Activated CD4-positive, alpha-beta T cell treated with anti-CD3 and anti-CD28 coated beads, Interleukin-2, Interleukin-4, amounts not matched to agents 100 ng/mL and 50 ng/mL, durations not matched to agents 16 hours and 8 hours (primary cell): ENCODE measurements at regions not wholly inside any gene's neighbourhood (a gene's known extent, or its start where the extent isn't known, plus 50 kb on each side); places are given as distances from the start of the nearest gene placed in this dataset.

Experiments
- DNase-seq: peaks from one replicate; pipeline ENCODE4 v3.0.0-alpha.2; 2020; ENCODE audit warnings: low spot score

DNA sequence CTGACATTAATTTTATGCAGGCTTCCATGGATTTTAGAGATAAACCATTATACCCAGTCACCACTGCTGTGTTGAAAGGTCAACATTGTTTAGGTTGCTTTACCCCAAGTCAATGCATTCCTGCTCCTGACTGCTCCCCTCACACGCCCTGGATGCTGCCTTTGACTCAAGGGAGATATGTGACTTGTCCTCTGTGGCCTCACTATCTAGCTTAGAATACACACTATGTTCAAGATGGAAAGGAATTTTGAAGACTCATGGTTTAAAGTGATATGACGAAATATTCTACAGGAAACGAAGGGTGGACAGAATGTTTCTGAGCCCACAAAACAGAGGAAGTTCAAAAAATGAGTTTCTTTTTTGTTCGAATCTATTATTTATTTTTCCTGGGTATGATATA is 170.4 kb upstream of the NR5A2 start:
- no peak for DNase-seq

GRCh38 chr1:199857516-199857915 is 170.0 kb upstream of the NR5A2 start:
- no peak for DNase-seq

GRCh38 chr1:199858171-199858570 is 169.3 kb upstream of the NR5A2 start:
- DNase-seq: no peak

GRCh38 chr1:199858856-199859255 is 168.7 kb upstream of the NR5A2 start:
- DNase-seq: no peak

DNA sequence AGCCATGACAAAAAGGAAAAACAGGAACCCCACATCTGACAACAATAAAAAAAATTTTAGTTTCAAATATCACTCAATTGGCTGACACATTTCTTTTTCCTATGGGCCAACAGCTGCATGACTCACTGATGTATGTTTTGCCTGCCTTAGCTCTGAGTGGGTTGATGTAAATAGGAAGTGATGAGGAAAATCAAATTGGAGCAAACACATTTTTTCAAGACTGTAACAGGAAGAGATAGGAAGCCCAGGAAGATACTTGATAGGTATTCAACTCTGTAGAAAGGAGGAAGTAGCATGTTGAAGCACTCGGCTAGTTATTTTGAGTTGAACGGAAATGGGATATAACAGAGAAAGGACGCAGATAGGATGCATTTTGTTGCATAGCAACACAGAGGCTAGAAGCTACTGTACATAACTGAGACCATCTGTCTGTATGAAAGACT is 168.0 kb upstream of the NR5A2 start:
- no peak for DNase-seq

DNA sequence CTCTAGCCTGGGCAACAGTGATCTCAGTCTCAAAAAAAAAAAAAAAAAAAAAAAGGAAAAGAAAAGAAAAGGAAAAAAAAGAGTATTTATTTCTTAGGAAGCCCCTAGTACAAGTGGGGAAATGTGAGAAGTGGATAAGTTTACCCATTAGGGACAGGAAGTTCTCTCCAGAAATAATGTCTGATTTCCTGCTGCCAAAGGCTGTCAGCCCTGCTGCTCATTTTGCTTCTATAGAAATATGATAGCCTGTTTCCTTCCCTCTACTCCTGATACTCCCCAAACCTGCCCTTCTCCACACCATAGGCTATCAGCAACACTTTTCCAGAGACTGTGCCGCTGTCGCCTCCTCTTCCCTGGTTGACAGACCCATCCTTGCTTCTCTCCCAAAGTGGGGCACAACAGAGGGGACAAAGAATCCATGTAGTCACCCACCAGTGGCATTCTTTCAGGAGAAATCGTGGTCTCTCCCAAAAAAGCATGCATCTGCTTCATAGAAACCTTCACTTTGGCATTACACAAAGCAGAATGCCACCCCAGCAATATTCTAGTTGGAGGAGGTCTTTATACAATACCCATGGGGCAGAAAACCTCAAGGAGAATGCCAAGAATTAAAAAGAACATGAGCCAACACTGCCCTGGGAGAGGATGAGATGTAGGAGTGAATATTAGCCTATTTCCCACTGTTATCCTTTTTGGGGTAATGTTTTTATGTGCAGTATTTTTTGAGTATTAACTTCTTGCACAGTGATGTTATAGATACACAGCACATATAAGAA is 166.3 kb upstream of the NR5A2 start:
- DNase-seq: no peak

DNA sequence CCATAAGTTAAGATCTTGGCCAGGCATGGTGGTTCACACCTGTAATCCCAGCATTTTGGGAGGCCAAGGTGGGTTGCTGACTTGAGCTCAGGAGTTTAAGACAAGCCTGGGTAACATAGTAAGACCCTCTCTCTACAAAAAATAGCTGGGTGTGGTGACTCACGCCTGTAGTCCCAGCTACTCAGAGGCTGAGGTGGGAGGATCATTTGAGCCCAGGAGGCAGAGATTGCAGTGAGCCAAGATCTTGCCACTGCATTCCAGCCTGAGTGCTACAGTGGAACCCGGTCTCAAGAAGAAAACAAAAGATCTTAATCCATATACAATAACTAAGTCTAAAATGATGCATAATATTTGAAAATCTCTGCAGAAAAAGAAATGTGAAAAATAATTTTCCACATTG is 165.5 kb upstream of the NR5A2 start:
- DNase-seq: no peak

DNA sequence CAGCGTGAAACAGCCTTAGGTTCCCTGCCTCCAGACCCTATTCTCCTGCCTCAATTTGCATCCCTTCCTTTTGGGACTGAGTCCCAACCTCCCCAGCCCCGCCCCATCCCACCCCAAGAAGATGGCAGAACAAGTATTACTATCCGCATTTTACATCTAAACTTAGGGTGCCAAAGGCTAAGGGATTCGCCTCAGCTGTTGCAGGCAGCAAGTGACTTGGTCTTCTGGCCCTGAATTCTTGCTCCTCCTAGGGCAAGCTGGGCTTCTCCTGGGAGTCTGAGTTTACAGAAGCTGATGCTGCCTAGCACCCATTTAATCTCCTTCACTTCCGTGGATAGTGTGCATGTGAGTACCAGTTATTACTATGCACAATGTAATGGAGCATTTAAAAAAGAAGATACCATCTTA is 161.3 kb upstream of the NR5A2 start:
- no peak for DNase-seq

GRCh38 chr1:199867601-199868000 is 159.9 kb upstream of the NR5A2 start:
- no peak for DNase-seq

- DNase-seq: no peak
These were observed 158.7 kb upstream of the NR5A2 start for GRCh38 chr1:199868777-199869176.

- DNase-seq: no peak
These were observed 152.2 kb upstream of the NR5A2 start for GRCh38 chr1:199875337-199875736.

GRCh38 chr1:199875856-199876255 is 151.7 kb upstream of the NR5A2 start:
- DNase-seq: no peak

DNA sequence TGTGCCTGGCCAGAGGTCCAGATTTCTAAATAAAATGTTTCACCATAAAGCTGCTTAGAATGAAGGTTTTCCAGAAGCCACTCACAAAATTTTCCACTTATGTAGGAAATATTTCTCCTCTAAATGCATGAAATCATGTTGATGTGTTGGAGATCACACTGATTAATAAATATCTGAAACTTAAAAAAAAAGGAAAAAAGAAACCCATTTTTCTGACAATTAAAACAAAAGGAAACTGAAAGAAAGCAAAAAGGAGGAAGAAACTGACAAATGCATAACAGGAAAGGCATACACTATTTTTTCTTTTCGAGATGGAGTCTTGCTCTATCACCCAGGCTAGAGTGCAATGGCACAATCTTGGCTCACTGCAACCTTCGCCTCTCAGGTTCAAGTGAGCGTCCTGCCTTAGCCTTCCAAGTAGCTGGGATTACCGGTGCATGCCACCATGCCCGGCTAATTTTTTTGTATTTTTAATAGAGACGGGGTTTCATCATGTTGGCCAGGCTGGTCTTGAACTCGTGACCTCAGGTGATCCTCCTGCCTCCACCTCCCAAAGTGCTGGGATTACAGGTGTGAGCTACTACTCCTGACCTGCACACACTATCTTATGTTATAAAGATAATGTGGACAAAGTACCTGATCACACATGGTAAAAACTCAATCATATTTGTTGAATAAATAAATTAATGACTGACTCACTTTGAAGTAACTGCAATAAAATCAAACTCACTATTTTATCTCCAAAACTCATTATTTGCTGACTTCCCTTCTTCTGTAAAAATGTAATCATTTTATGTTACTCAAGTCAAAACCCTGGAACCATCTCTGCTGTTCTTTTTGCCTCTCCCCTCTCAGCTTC is 149.8 kb upstream of the NR5A2 start:
- DNase-seq: no peak

- no peak for DNase-seq
These were observed 148.7 kb upstream of the NR5A2 start for GRCh38 chr1:199878823-199879222.

- DNase-seq: no peak
These were observed 128.9 kb upstream of the NR5A2 start for GRCh38 chr1:199898654-199899053.

- DNase-seq: no peak
These were observed 126.2 kb upstream of the NR5A2 start for GRCh38 chr1:199901341-199901740.

DNA sequence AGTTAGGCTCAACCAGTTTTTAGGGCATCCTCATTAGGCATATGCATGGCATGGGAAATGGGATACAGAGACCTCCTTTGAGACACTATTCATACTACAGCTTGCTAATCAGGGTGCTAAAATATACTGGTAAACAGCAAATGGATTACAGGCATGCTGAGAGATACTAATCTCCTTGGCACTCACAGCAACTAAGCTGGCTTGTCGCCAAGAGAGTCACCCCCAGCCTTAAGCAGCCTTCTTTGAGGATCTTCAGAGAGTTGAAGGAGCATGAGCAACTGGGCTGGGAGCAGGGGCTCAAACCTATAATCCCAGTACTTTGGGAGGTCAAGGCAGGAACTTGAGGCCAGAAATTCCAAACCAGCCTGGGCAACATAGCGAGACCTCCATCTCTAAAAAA is 120.1 kb upstream of the NR5A2 start:
- no peak for DNase-seq

- DNase-seq: no peak
These were observed 118.4 kb upstream of the NR5A2 start for GRCh38 chr1:199909137-199909536.

DNA sequence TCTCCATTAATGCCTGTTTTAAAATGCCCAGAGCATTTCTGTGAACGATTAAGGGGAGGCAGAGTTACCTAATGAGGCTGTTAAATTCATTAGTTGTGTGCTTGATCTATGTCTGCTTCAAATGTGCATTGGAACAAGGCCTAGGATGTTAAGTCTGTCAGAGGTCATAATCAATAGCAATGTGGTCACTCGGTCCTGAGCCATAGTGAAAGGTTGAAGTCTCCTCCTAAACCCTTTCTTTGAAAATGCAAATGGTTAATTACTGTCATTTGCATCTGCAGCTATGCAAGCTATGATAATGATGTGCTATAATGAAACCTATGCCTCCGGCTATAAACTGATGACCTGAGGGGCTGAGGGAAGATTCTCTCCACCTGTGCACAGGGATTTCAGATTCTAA is 114.2 kb upstream of the NR5A2 start:
- DNase-seq: no peak

DNA sequence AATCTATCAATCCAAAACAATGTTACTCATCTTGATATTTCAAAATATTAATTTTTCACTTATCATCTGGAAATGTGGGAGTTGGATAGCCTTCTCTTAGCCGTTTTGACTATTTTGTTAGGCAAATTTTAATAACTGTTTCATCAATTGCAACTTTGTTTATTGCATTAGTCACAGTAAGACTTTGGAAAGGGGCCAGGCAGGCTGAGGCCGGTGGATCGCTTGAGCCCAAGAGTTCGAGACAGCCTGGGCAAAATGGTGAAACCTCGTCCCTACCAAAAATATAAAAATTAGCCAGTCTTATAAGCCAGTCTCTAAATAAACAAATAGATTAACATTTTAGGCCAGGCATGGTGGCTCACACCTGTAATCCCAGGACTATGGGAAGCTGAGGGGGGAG is 113.0 kb upstream of the NR5A2 start:
- DNase-seq: no peak

GRCh38 chr1:199918196-199918769 is 109.2 kb upstream of the NR5A2 start:
- no peak for DNase-seq

DNA sequence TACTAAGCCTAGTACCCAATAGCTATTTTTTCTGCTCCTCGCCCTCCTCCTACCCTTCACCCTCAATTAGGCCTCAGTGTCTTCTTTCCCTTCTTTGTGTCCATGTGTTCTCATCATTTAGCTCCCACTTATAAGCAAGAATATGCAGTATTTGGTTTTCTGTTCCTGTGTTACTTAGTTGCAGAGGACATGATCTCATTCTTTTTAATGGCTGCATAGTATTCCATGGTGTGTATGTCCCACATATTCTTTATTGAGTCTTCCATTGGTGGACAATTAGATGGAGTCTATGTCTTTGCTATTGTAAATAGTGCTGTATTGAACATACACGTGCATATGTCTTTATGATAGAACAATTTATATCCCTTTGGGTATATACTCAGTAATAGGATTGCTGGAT is 106.9 kb upstream of the NR5A2 start:
- DNase-seq: no peak

- no peak for DNase-seq
These were observed 98.0 kb upstream of the NR5A2 start for GRCh38 chr1:199929556-199929955.
